ENCODE measurements at regions not wholly inside any gene's neighbourhood (a gene's known extent, or its start where the extent isn't known, plus 50 kb on each side); places are given as distances from the start of the nearest gene placed in this dataset.
"Not testable (repeated sequence)": the region's sequence is repeated elsewhere in the genome, so short reads cannot be mapped to it uniquely, and the experiment has no call there.

GRCh38 chr14:28820677-28821076 lies 54.1 kb downstream of the FOXG1 start:
- no peak for DNase-seq

- no peak for DNase-seq
Observed at GRCh38 chr14:28821993-28822392, 55.4 kb downstream of the FOXG1 start.

- no peak for DNase-seq
Observed at GRCh38 chr14:28823245-28823644, 56.7 kb downstream of the FOXG1 start.

- no peak for DNase-seq
Observed at GRCh38 chr14:28830115-28830534, 63.5 kb downstream of the FOXG1 start.

- DNase-seq: no peak
Observed at GRCh38 chr14:28831126-28831525, 64.5 kb downstream of the FOXG1 start.

- DNase-seq: not testable (repeated sequence)
Observed at GRCh38 chr14:28842569-28842968, 76.0 kb downstream of the FOXG1 start.

GRCh38 chr14:28867571-28867970 lies 101.0 kb downstream of the FOXG1 start:
- no peak for DNase-seq

- no peak for DNase-seq
Observed at GRCh38 chr14:28870033-28870564, 103.5 kb downstream of the FOXG1 start.

- peak; percentile 90 for DNase-seq
Observed at GRCh38 chr14:28875934-28876571, 109.5 kb downstream of the FOXG1 start.

- peak; percentile 74 for DNase-seq
Observed at GRCh38 chr14:28876572-28876945, 110.0 kb downstream of the FOXG1 start.

- no peak for DNase-seq
Observed at GRCh38 chr14:28877923-28878322, 111.3 kb downstream of the FOXG1 start.

GRCh38 chr14:28879573-28879996 lies 113.0 kb downstream of the FOXG1 start:
- peak; percentile 78 for DNase-seq

- DNase-seq: no peak
Observed at GRCh38 chr14:28886940-28887339, 120.4 kb downstream of the FOXG1 start.

- no peak for DNase-seq
Observed at GRCh38 chr14:28895389-28895788, 128.8 kb downstream of the FOXG1 start.

- DNase-seq: no peak
Observed at GRCh38 chr14:28896337-28896736, 129.8 kb downstream of the FOXG1 start.

- DNase-seq: no peak
Observed at GRCh38 chr14:28901631-28902030, 135.0 kb downstream of the FOXG1 start.

- no peak for DNase-seq
Observed at GRCh38 chr14:28902930-28903329, 136.3 kb downstream of the FOXG1 start.

- DNase-seq: no peak
Observed at GRCh38 chr14:28911521-28911920, 144.9 kb downstream of the FOXG1 start.

- no peak for DNase-seq
Observed at GRCh38 chr14:28913056-28913455, 146.5 kb downstream of the FOXG1 start.

GRCh38 chr14:28926122-28926521 lies 159.5 kb downstream of the FOXG1 start:
- no peak for DNase-seq

GRCh38 chr14:28931999-28932398 lies 165.4 kb downstream of the FOXG1 start:
- no peak for DNase-seq

GRCh38 chr14:28936601-28937000 lies 170.0 kb downstream of the FOXG1 start:
- DNase-seq: no peak

- no peak for DNase-seq
Observed at GRCh38 chr14:28941758-28942157, 175.2 kb downstream of the FOXG1 start.

GRCh38 chr14:28944605-28945004 lies 178.0 kb downstream of the FOXG1 start:
- no peak for DNase-seq

GRCh38 chr14:28946267-28946666 lies 179.7 kb downstream of the FOXG1 start:
- DNase-seq: no peak
